ENCODE measurements at regions not wholly inside any gene's neighbourhood (a gene's known extent, or its start where the extent isn't known, plus 50 kb on each side); places are given as distances from the start of the nearest gene placed in this dataset.
A peak's percentile ranks its signal among the peaks of the same experiment; 100 is the strongest.
"Not testable (repeated sequence)": the region's sequence is repeated elsewhere in the genome, so short reads cannot be mapped to it uniquely, and the experiment has no call there.

DNA sequence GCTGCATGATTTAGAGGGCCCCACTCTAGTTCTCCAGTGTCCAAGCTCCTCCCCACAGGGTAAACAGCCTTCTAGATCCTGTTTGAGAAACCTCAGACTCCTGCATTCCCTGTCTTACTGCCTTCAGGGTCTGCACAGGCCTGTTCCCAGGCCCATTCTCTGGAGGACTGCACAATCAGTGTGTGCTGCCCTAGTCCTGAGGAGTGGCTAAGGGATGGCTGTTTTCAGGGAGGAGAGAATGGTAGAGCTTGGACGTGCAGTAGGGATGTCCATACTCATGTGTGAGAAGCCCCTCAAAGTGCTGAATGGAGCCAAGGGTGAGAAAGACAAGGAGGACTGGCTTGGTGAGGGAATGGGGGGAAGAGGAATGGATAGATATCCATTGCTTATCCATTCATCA, 103.8 kb upstream of the CCDC90B start:
- Histone ChIP-seq H3K4me3 (ENCODE audit: low read length) (no peak overlapping the region), H3K27me3 (ENCODE audit: insufficient read depth, low read depth, low read length) (no peaks in the 10 kb centered on the region), H3K79me2 (replicated peaks; ENCODE audit: insufficient read depth, low read length) (no peaks in the 10 kb centered on the region), H3K9me2 (ENCODE audit: insufficient read depth, low read length) (no peaks in the 10 kb centered on the region), H3F3A (ENCODE audit: insufficient read depth, low read length, poor library complexity, severe bottlenecking) (no peaks in the 10 kb centered on the region), H3K4me2 (ENCODE audit: low read length) (no peak overlapping the region), H2AFZ (ENCODE audit: low read depth, low read length) (no peak overlapping the region), H3K36me3 (ENCODE audit: insufficient read depth, low read length) (no peaks in the 10 kb centered on the region), H4K20me1 (ENCODE audit: insufficient read depth) (no peaks in the 10 kb centered on the region), H3K9me3 (ENCODE audit: low read length) (no peaks in the 10 kb centered on the region), H3K9ac (ENCODE audit: low read length) (no peak overlapping the region), H3K27ac (ENCODE audit: low read length) (no peak overlapping the region)
- TF ChIP-seq POLR2AphosphoS5 (IDR thresholded peaks at IDR 0.05) (no peak), TAF1 (IDR thresholded peaks at IDR 0.05; ENCODE audit: low read depth) (no peak), EZH2 (IDR thresholded peaks at IDR 0.05; ENCODE audit: borderline replicate concordance, insufficient read depth, low read length, poor library complexity, severe bottlenecking) (no peak), EP300 (conservative IDR thresholded peaks at IDR 0.05; ENCODE audit: poor library complexity, severe bottlenecking) (no peak), RAD21 (conservative IDR thresholded peaks at IDR 0.05) (no peak), SMC3 (conservative IDR thresholded peaks at IDR 0.05; ENCODE audit: poor library complexity) (no peak), MXI1 (conservative IDR thresholded peaks at IDR 0.05; ENCODE audit: poor library complexity, severe bottlenecking) (no peak)
- TF ChIP-seq, protein P1, sequence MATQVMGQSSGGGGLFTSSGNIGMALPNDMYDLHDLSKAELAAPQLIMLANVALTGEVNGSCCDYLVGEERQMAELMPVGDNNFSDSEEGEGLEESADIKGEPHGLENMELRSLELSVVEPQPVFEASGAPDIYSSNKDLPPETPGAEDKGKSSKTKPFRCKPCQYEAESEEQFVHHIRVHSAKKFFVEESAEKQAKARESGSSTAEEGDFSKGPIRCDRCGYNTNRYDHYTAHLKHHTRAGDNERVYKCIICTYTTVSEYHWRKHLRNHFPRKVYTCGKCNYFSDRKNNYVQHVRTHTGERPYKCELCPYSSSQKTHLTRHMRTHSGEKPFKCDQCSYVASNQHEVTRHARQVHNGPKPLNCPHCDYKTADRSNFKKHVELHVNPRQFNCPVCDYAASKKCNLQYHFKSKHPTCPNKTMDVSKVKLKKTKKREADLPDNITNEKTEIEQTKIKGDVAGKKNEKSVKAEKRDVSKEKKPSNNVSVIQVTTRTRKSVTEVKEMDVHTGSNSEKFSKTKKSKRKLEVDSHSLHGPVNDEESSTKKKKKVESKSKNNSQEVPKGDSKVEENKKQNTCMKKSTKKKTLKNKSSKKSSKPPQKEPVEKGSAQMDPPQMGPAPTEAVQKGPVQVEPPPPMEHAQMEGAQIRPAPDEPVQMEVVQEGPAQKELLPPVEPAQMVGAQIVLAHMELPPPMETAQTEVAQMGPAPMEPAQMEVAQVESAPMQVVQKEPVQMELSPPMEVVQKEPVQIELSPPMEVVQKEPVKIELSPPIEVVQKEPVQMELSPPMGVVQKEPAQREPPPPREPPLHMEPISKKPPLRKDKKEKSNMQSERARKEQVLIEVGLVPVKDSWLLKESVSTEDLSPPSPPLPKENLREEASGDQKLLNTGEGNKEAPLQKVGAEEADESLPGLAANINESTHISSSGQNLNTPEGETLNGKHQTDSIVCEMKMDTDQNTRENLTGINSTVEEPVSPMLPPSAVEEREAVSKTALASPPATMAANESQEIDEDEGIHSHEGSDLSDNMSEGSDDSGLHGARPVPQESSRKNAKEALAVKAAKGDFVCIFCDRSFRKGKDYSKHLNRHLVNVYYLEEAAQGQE (IDR thresholded peaks at IDR 0.05; ENCODE audit: borderline replicate concordance) = no peak
- TF ChIP-seq, protein P2, sequence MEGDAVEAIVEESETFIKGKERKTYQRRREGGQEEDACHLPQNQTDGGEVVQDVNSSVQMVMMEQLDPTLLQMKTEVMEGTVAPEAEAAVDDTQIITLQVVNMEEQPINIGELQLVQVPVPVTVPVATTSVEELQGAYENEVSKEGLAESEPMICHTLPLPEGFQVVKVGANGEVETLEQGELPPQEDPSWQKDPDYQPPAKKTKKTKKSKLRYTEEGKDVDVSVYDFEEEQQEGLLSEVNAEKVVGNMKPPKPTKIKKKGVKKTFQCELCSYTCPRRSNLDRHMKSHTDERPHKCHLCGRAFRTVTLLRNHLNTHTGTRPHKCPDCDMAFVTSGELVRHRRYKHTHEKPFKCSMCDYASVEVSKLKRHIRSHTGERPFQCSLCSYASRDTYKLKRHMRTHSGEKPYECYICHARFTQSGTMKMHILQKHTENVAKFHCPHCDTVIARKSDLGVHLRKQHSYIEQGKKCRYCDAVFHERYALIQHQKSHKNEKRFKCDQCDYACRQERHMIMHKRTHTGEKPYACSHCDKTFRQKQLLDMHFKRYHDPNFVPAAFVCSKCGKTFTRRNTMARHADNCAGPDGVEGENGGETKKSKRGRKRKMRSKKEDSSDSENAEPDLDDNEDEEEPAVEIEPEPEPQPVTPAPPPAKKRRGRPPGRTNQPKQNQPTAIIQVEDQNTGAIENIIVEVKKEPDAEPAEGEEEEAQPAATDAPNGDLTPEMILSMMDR (IDR thresholded peaks at IDR 0.05; ENCODE audit: poor library complexity, severe bottlenecking) = no peak

DNA sequence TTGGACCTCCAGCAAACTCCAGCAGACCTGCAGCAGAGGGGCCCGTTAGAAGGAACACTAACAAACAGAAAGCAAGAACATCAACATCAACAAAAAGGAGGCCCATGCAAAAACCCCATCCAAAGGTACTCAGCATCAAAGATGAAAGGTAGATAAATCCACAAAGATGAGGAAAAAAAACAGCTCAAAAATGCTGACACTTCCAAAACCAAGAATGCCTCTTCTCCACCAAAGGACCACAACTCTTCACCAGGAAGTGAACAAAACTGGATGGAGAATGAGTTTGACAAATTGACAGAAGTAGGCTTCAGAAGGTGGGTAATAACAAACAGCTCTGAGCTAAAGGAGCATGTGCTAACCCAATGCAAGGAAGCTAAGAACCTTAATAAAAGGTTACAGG, 97.7 kb upstream of the CCDC90B start:
- H2AFZ ChIP-seq (ENCODE audit: low read depth, low read length); H4K20me1 ChIP-seq (ENCODE audit: insufficient read depth); H3K4me2 ChIP-seq (ENCODE audit: low read length); H3K36me3 ChIP-seq (ENCODE audit: insufficient read depth, low read length); H3K9me3 ChIP-seq (ENCODE audit: low read length); H3K9ac ChIP-seq (ENCODE audit: low read length); H3K4me3 ChIP-seq (ENCODE audit: low read length); H3F3A ChIP-seq (ENCODE audit: insufficient read depth, low read length, poor library complexity, severe bottlenecking); H3K9me2 ChIP-seq (ENCODE audit: insufficient read depth, low read length); H3K27ac ChIP-seq (ENCODE audit: low read length); H3K27me3 ChIP-seq (ENCODE audit: insufficient read depth, low read depth, low read length); H3K79me2 ChIP-seq (replicated peaks; ENCODE audit: insufficient read depth, low read length): not testable (repeated sequence)

DNA sequence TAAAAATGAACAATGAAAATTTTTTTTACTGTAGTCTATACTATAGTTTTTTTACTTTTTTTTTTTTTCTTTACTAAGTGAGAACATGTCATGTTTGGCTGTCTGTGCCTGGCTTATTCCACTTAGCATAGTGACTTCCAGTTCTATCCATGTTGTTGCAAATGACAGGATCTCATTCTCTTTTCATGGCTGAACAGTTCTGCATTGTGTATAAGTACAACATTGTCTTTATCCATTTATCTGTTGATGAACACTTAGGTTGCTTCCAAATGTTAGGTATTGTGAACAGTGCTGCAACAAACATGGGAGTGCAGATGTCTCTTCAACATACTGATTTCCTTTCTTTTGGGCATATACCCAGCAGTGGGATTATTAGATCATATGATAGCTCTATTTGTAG, 88.1 kb upstream of the CCDC90B start:
- H3F3A ChIP-seq (ENCODE audit: insufficient read depth, low read length, poor library complexity, severe bottlenecking) = peaks cover 4% of the 10 kb centered on the region
- peak overlapping the region; percentile 33 for H3K27ac ChIP-seq (ENCODE audit: low read length)
- no peaks in the 10 kb centered on the region for H3K36me3 ChIP-seq (ENCODE audit: insufficient read depth, low read length)
- H3K4me2 ChIP-seq (ENCODE audit: low read length) = no peak overlapping the region
- no peaks in the 10 kb centered on the region for H3K79me2 ChIP-seq (replicated peaks; ENCODE audit: insufficient read depth, low read length)
- no peak overlapping the region for H3K4me3 ChIP-seq (ENCODE audit: low read length)
- H3K27me3 ChIP-seq (ENCODE audit: insufficient read depth, low read depth, low read length) = no peaks in the 10 kb centered on the region
- TF ChIP-seq POLR2AphosphoS5 (IDR thresholded peaks at IDR 0.05) (peak; percentile 34), TAF1 (IDR thresholded peaks at IDR 0.05; ENCODE audit: low read depth) (no peak), EP300 (conservative IDR thresholded peaks at IDR 0.05; ENCODE audit: poor library complexity, severe bottlenecking) (peak; percentile 31)
- no peaks in the 10 kb centered on the region for H4K20me1 ChIP-seq (ENCODE audit: insufficient read depth)
- no peaks in the 10 kb centered on the region for H3K9me3 ChIP-seq (ENCODE audit: low read length)
- no peaks in the 10 kb centered on the region for H3K9me2 ChIP-seq (ENCODE audit: insufficient read depth, low read length)
- no peak overlapping the region for H2AFZ ChIP-seq (ENCODE audit: low read depth, low read length)
- H3K9ac ChIP-seq (ENCODE audit: low read length) = no peak overlapping the region
